HG02588 (cell line): ENCODE measurements at regions not wholly inside any gene's neighbourhood (a gene's known extent, or its start where the extent isn't known, plus 50 kb on each side); places are given as distances from the start of the nearest gene placed in this dataset.

Experiments
- ATAC-seq: cut with Tn5 transposase; IDR thresholded peaks from one replicate; pipeline ENCODE4 v1.9.1; 2021; ENCODE audit warnings: mild to moderate bottlenecking, moderate library complexity; ENCODE audit not compliant: unreplicated experiment

- no peak for ATAC-seq
Observed at GRCh38 chr15:36234743-36235142, 344.7 kb upstream of the CDIN1 start.

GRCh38 chr15:36235173-36235572 lies 344.3 kb upstream of the CDIN1 start:
- ATAC-seq, result no peak

GRCh38 chr15:36239509-36239908 lies 339.9 kb upstream of the CDIN1 start:
- ATAC-seq, result no peak

- ATAC-seq, result no peak
Observed at GRCh38 chr15:36251450-36251849, 328.0 kb upstream of the CDIN1 start.

- ATAC-seq, result no peak
Observed at GRCh38 chr15:36252146-36252711, 327.2 kb upstream of the CDIN1 start.

- no peak for ATAC-seq
Observed at GRCh38 chr15:36254426-36254825, 325.0 kb upstream of the CDIN1 start.

GRCh38 chr15:36256404-36256807 lies 323.0 kb upstream of the CDIN1 start:
- no peak for ATAC-seq

- no peak for ATAC-seq
Observed at GRCh38 chr15:36263666-36264065, 315.8 kb upstream of the CDIN1 start.

- ATAC-seq, result no peak
Observed at GRCh38 chr15:36265422-36265821, 314.0 kb upstream of the CDIN1 start.

GRCh38 chr15:36271048-36271447 lies 308.4 kb upstream of the CDIN1 start:
- no peak for ATAC-seq

- no peak for ATAC-seq
Observed at GRCh38 chr15:36275656-36276055, 303.8 kb upstream of the CDIN1 start.

GRCh38 chr15:36278219-36278618 lies 301.2 kb upstream of the CDIN1 start:
- ATAC-seq, result no peak

- no peak for ATAC-seq
Observed at GRCh38 chr15:36282821-36283220, 296.6 kb upstream of the CDIN1 start.

- ATAC-seq, result no peak
Observed at GRCh38 chr15:36284911-36285310, 294.5 kb upstream of the CDIN1 start.

GRCh38 chr15:36291501-36291900 lies 287.9 kb upstream of the CDIN1 start:
- no peak for ATAC-seq

GRCh38 chr15:36294359-36294758 lies 285.1 kb upstream of the CDIN1 start:
- no peak for ATAC-seq

- no peak for ATAC-seq
Observed at GRCh38 chr15:36301947-36302346, 277.5 kb upstream of the CDIN1 start.

GRCh38 chr15:36313021-36313420 lies 266.4 kb upstream of the CDIN1 start:
- ATAC-seq, result no peak

GRCh38 chr15:36313736-36314280 lies 265.6 kb upstream of the CDIN1 start:
- ATAC-seq, result no peak

- no peak for ATAC-seq
Observed at GRCh38 chr15:36315649-36316048, 263.8 kb upstream of the CDIN1 start.

- ATAC-seq, result no peak
Observed at GRCh38 chr15:36323615-36324014, 255.8 kb upstream of the CDIN1 start.

GRCh38 chr15:36325206-36325605 lies 254.2 kb upstream of the CDIN1 start:
- no peak for ATAC-seq

- no peak for ATAC-seq
Observed at GRCh38 chr15:36329592-36329991, 249.8 kb upstream of the CDIN1 start.
